ENCODE measurements at regions not wholly inside any gene's neighbourhood (a gene's known extent, or its start where the extent isn't known, plus 50 kb on each side); places are given as distances from the start of the nearest gene placed in this dataset.

- DNase-seq = no peak
- Histone ChIP-seq H3K4me1 (ENCODE audit: control insufficient read depth in 1 of 2, insufficient read depth in 2 of 2, low read depth in 1 of 2, low read length in 1 of 2) (no peaks in the 10 kb centered on the region), H3F3A (replicated peaks; ENCODE audit: insufficient read depth) (no peaks in the 10 kb centered on the region), H3K4me3 (ENCODE audit: low read depth in 2 of 2, low read length in 1 of 2) (no peak overlapping the region), H3K9ac (no peak overlapping the region), H3K9me3 (no peaks in the 10 kb centered on the region), H3K36me3 (replicated peaks in 1 of 2; ENCODE audit: control insufficient read depth in 1 of 2, insufficient read depth in 2 of 2, low read length in 1 of 2) (no peaks in the 10 kb centered on the region), H3K27ac (ENCODE audit: low read depth in 2 of 2, low read length in 1 of 2) (no peak overlapping the region), H3K79me2 (ENCODE audit: insufficient read depth) (no peaks in the 10 kb centered on the region), H3K9me2 (no peaks in the 10 kb centered on the region), H3K4me2 (no peak overlapping the region), H4K20me1 (ENCODE audit: insufficient read depth) (no peaks in the 10 kb centered on the region), H3K27me3 (ENCODE audit: insufficient read depth) (no peaks in the 10 kb centered on the region; the same call in 1 of the 2 replicates), H2AFZ (ENCODE audit: low read depth) (no peak overlapping the region)
- 35% methylated on average over 1 of the region's 1 CpG for WGBS (ENCODE audit: low lambda C conversion rate)
- ChIA-PET POLR2A (no interaction called here), CTCF (no interaction called here)
- no peak for TF ChIP-seq YY1 (IDR thresholded peaks at IDR 0.05; ENCODE audit: low read depth)
- TF ChIP-seq NFIC (IDR thresholded peaks at IDR 0.05; ENCODE audit: borderline replicate concordance) = no peak
- TF ChIP-seq RCOR1 (IDR thresholded peaks at IDR 0.05; ENCODE audit: low read length) = no peak
- TF ChIP-seq SMC3 (IDR thresholded peaks at IDR 0.05; ENCODE audit: low read depth, low read length) = no peak
- TF ChIP-seq, protein P1, sequence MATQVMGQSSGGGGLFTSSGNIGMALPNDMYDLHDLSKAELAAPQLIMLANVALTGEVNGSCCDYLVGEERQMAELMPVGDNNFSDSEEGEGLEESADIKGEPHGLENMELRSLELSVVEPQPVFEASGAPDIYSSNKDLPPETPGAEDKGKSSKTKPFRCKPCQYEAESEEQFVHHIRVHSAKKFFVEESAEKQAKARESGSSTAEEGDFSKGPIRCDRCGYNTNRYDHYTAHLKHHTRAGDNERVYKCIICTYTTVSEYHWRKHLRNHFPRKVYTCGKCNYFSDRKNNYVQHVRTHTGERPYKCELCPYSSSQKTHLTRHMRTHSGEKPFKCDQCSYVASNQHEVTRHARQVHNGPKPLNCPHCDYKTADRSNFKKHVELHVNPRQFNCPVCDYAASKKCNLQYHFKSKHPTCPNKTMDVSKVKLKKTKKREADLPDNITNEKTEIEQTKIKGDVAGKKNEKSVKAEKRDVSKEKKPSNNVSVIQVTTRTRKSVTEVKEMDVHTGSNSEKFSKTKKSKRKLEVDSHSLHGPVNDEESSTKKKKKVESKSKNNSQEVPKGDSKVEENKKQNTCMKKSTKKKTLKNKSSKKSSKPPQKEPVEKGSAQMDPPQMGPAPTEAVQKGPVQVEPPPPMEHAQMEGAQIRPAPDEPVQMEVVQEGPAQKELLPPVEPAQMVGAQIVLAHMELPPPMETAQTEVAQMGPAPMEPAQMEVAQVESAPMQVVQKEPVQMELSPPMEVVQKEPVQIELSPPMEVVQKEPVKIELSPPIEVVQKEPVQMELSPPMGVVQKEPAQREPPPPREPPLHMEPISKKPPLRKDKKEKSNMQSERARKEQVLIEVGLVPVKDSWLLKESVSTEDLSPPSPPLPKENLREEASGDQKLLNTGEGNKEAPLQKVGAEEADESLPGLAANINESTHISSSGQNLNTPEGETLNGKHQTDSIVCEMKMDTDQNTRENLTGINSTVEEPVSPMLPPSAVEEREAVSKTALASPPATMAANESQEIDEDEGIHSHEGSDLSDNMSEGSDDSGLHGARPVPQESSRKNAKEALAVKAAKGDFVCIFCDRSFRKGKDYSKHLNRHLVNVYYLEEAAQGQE (IDR thresholded peaks at IDR 0.05; ENCODE audit: low read depth, low read length) = no peak
- no peak for TF ChIP-seq RAD21 (IDR thresholded peaks at IDR 0.05; ENCODE audit: low read length)
- TF ChIP-seq GABPA (IDR thresholded peaks at IDR 0.05; ENCODE audit: low read depth) = no peak
- TF ChIP-seq JUND (IDR thresholded peaks at IDR 0.05) = no peak
- no peak for TF ChIP-seq TCF12 (IDR thresholded peaks at IDR 0.05)
- no peak for TF ChIP-seq USF1 (IDR thresholded peaks at IDR 0.05; ENCODE audit: borderline replicate concordance, low read depth)
- no peak for TF ChIP-seq ELF1 (IDR thresholded peaks at IDR 0.05)
- TF ChIP-seq EP300 (IDR thresholded peaks at IDR 0.05; ENCODE audit: borderline replicate concordance in 1 of 2, low read depth in 1 of 2, low read length in 1 of 2) = no peak
- TF ChIP-seq RXRA (IDR thresholded peaks at IDR 0.05; ENCODE audit: borderline replicate concordance, low read depth) = no peak
- TF ChIP-seq, protein P2, sequence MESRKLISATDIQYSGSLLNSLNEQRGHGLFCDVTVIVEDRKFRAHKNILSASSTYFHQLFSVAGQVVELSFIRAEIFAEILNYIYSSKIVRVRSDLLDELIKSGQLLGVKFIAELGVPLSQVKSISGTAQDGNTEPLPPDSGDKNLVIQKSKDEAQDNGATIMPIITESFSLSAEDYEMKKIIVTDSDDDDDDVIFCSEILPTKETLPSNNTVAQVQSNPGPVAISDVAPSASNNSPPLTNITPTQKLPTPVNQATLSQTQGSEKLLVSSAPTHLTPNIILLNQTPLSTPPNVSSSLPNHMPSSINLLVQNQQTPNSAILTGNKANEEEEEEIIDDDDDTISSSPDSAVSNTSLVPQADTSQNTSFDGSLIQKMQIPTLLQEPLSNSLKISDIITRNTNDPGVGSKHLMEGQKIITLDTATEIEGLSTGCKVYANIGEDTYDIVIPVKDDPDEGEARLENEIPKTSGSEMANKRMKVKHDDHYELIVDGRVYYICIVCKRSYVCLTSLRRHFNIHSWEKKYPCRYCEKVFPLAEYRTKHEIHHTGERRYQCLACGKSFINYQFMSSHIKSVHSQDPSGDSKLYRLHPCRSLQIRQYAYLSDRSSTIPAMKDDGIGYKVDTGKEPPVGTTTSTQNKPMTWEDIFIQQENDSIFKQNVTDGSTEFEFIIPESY (IDR thresholded peaks at IDR 0.05; ENCODE audit: borderline replicate concordance, low read depth) = no peak
- no peak for TF ChIP-seq FOSL2 (IDR thresholded peaks at IDR 0.05; ENCODE audit: borderline replicate concordance, low read depth)
- TF ChIP-seq MEF2A (IDR thresholded peaks at IDR 0.05; ENCODE audit: borderline replicate concordance, low read depth) = no peak
- TF ChIP-seq, protein P3, sequence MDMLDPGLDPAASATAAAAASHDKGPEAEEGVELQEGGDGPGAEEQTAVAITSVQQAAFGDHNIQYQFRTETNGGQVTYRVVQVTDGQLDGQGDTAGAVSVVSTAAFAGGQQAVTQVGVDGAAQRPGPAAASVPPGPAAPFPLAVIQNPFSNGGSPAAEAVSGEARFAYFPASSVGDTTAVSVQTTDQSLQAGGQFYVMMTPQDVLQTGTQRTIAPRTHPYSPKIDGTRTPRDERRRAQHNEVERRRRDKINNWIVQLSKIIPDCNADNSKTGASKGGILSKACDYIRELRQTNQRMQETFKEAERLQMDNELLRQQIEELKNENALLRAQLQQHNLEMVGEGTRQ (IDR thresholded peaks at IDR 0.05; ENCODE audit: borderline replicate concordance, low read depth, low read length) = no peak
- TF ChIP-seq FOXJ3 (CRISPR knock-in tag; IDR thresholded peaks at IDR 0.05) = no peak
Measured at GRCh38 chr2:66382091-66382490, 52.8 kb upstream of the MEIS1 start.
